ENCODE measurements at regions not wholly inside any gene's neighbourhood (a gene's known extent, or its start where the extent isn't known, plus 50 kb on each side); places are given as distances from the start of the nearest gene placed in this dataset.

GRCh38 chr2:194253528-194254259 is 1403.3 kb upstream of the SLC39A10 start:
- intact Hi-C loops (cut with DNase I): no loop called here
- Histone ChIP-seq H3K4me1 (ENCODE audit: control insufficient read depth in 2 of 3, insufficient read depth in 2 of 3, low read depth in 1 of 3, low read length in 3 of 3) (no peaks in the 10 kb centered on the region), H3K4me3 (ENCODE audit: low read length in 3 of 3) (no peak overlapping the region), H3K9ac (ENCODE audit: low read length in 3 of 3) (no peak overlapping the region), H3K36me3 (ENCODE audit: control insufficient read depth in 2 of 3, insufficient read depth in 3 of 3, low read length in 3 of 3) (no peaks in the 10 kb centered on the region), H3K27me3 (ENCODE audit: control insufficient read depth, insufficient read depth, low read length) (no peaks in the 10 kb centered on the region), H3K27ac (ENCODE audit: low read depth in 2 of 2, low read length in 2 of 2) (no peak overlapping the region), H3K9me3 (ENCODE audit: control insufficient read depth in 2 of 3, insufficient read depth in 1 of 3, low read length in 3 of 3) (no peaks in the 10 kb centered on the region)
- no peak for FAIRE-seq
- TF ChIP-seq CTCF (IDR thresholded peaks at IDR 0.05; ENCODE audit: borderline replicate concordance, extremely low read depth, insufficient read depth): no peak
- peak in 1 of 5 donors; percentile 36 for DNase-seq

GRCh38 chr2:194252127-194252526 is 1404.9 kb upstream of the SLC39A10 start:
- TF ChIP-seq CTCF (IDR thresholded peaks at IDR 0.05; ENCODE audit: borderline replicate concordance, extremely low read depth, insufficient read depth): no peak
- no peaks in the 10 kb centered on the region for H3K36me3 ChIP-seq (ENCODE audit: control insufficient read depth in 2 of 3, insufficient read depth in 3 of 3, low read length in 3 of 3)
- DNase-seq (no peak), FAIRE-seq (no peak)
- no peak overlapping the region for H3K4me3 ChIP-seq (ENCODE audit: low read length in 3 of 3)
- no peaks in the 10 kb centered on the region for H3K27me3 ChIP-seq (ENCODE audit: control insufficient read depth, insufficient read depth, low read length)
- no peak overlapping the region for H3K9ac ChIP-seq (ENCODE audit: low read length in 3 of 3)
- intact Hi-C loops (cut with DNase I): no loop called here
- H3K27ac ChIP-seq (ENCODE audit: low read depth in 2 of 2, low read length in 2 of 2): no peak overlapping the region
- no peaks in the 10 kb centered on the region for H3K4me1 ChIP-seq (ENCODE audit: control insufficient read depth in 2 of 3, insufficient read depth in 2 of 3, low read depth in 1 of 3, low read length in 3 of 3)
- H3K9me3 ChIP-seq (ENCODE audit: control insufficient read depth in 2 of 3, insufficient read depth in 1 of 3, low read length in 3 of 3): no peaks in the 10 kb centered on the region

- no peak for DNase-seq
- TF ChIP-seq CTCF (IDR thresholded peaks at IDR 0.05; ENCODE audit: borderline replicate concordance, extremely low read depth, insufficient read depth): no peak
- no peak for FAIRE-seq
- Histone ChIP-seq H3K27ac (ENCODE audit: low read depth in 2 of 2, low read length in 2 of 2) (no peak overlapping the region), H3K4me3 (ENCODE audit: low read length in 3 of 3) (no peak overlapping the region), H3K36me3 (ENCODE audit: control insufficient read depth in 2 of 3, insufficient read depth in 3 of 3, low read length in 3 of 3) (no peaks in the 10 kb centered on the region), H3K9ac (ENCODE audit: low read length in 3 of 3) (no peak overlapping the region), H3K27me3 (ENCODE audit: control insufficient read depth, insufficient read depth, low read length) (no peaks in the 10 kb centered on the region), H3K4me1 (ENCODE audit: control insufficient read depth in 2 of 3, insufficient read depth in 2 of 3, low read depth in 1 of 3, low read length in 3 of 3) (no peaks in the 10 kb centered on the region), H3K9me3 (ENCODE audit: control insufficient read depth in 2 of 3, insufficient read depth in 1 of 3, low read length in 3 of 3) (no peaks in the 10 kb centered on the region)
- intact Hi-C loops (cut with DNase I): no loop called here
These were observed 1424.4 kb upstream of the SLC39A10 start for GRCh38 chr2:194232600-194232999.

GRCh38 chr2:194223218-194223617 is 1433.8 kb upstream of the SLC39A10 start:
- Histone ChIP-seq H3K9ac (ENCODE audit: low read length in 3 of 3) (no peak overlapping the region), H3K27ac (ENCODE audit: low read depth in 2 of 2, low read length in 2 of 2) (no peak overlapping the region), H3K36me3 (ENCODE audit: control insufficient read depth in 2 of 3, insufficient read depth in 3 of 3, low read length in 3 of 3) (no peaks in the 10 kb centered on the region), H3K4me1 (ENCODE audit: control insufficient read depth in 2 of 3, insufficient read depth in 2 of 3, low read depth in 1 of 3, low read length in 3 of 3) (no peaks in the 10 kb centered on the region), H3K4me3 (ENCODE audit: low read length in 3 of 3) (no peak overlapping the region), H3K9me3 (ENCODE audit: control insufficient read depth in 2 of 3, insufficient read depth in 1 of 3, low read length in 3 of 3) (no peaks in the 10 kb centered on the region), H3K27me3 (ENCODE audit: control insufficient read depth, insufficient read depth, low read length) (no peaks in the 10 kb centered on the region)
- DNase-seq: peak in 1 of 5 donors; percentile 0
- no peak for FAIRE-seq
- intact Hi-C loops (cut with DNase I): no loop called here
- no peak for TF ChIP-seq CTCF (IDR thresholded peaks at IDR 0.05; ENCODE audit: borderline replicate concordance, extremely low read depth, insufficient read depth)
